Suprapubic skin (tissue), 3 donors: ENCODE measurements at regions not wholly inside any gene's neighbourhood (a gene's known extent, or its start where the extent isn't known, plus 50 kb on each side); places are given as distances from the start of the nearest gene placed in this dataset.

Experiments used
- POLR2A ChIP-seq, 2 donors: fragments of 450-650 bp; IDR thresholded peaks; one replicate each; pipeline ENCODE4 v1.6.1; 2017; ENCODE audit warnings: antibody characterized with exemption in 2 of 2, mild to moderate bottlenecking in 2 of 2, moderate library complexity in 2 of 2
- TF ChIP-seq, protein P1 (sequence below), 2 donors: fragments of 200-600 bp in 1 of 2; fragments of 450-650 bp in 1 of 2; sonication (generic) in 1 of 2; IDR thresholded peaks; one replicate each; pipeline ENCODE4 v1.5.1; 2016 to 2019; ENCODE audit warnings: antibody characterized with exemption in 2 of 2, mild to moderate bottlenecking in 1 of 2, moderate library complexity in 1 of 2

DNA sequence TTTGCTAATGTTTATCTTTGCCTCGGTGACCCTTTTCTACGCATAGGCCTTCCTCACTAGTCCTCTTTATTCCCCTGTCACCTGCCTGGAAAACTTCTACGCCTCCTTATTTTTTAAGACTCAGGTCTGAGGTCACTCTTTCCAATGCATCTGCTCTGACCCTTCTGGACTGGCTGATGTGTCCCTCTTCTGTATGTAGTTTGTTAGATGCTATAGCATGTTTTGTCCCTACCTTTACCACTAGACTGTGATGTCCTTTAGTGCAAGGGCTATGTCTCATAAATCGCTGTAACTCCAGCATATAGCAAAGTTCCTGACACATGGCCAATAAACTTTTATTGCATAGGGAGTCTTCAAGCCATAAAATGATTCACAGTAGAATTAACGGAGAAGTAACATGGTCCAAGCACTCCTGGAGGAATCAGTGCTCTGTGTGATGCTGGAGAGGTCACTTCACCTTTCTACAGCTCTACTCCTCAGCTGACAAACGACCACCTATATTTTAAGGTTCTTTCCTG, 872.5 kb upstream of the SLIT2 start:
- TF ChIP-seq, protein P1, sequence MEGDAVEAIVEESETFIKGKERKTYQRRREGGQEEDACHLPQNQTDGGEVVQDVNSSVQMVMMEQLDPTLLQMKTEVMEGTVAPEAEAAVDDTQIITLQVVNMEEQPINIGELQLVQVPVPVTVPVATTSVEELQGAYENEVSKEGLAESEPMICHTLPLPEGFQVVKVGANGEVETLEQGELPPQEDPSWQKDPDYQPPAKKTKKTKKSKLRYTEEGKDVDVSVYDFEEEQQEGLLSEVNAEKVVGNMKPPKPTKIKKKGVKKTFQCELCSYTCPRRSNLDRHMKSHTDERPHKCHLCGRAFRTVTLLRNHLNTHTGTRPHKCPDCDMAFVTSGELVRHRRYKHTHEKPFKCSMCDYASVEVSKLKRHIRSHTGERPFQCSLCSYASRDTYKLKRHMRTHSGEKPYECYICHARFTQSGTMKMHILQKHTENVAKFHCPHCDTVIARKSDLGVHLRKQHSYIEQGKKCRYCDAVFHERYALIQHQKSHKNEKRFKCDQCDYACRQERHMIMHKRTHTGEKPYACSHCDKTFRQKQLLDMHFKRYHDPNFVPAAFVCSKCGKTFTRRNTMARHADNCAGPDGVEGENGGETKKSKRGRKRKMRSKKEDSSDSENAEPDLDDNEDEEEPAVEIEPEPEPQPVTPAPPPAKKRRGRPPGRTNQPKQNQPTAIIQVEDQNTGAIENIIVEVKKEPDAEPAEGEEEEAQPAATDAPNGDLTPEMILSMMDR (IDR thresholded peaks at IDR 0.05): no peak
- no peak for TF ChIP-seq POLR2A (IDR thresholded peaks at IDR 0.05)
